ENCODE measurements at regions not wholly inside any gene's neighbourhood (a gene's known extent, or its start where the extent isn't known, plus 50 kb on each side); places are given as distances from the start of the nearest gene placed in this dataset.

GRCh38 chr2:3128786-3129185, 248.8 kb downstream of the EIPR1 start:
- H3K36me3 ChIP-seq (ENCODE audit: control insufficient read depth in 2 of 4, insufficient read depth in 4 of 4, low read length in 3 of 4), result no peaks in the 10 kb centered on the region
- no peak overlapping the region for H2AK5ac ChIP-seq (ENCODE audit: low read depth, low read length)
- no peak overlapping the region for H2AFZ ChIP-seq (ENCODE audit: low read length)
- no peak overlapping the region for H3K18ac ChIP-seq (ENCODE audit: extremely low read depth, low read length)
- H3K23me2 ChIP-seq (ENCODE audit: low read depth, low read length), result no peaks in the 10 kb centered on the region
- no peak overlapping the region for H3K23ac ChIP-seq (ENCODE audit: insufficient read length)
- no peak overlapping the region for H2BK12ac ChIP-seq (ENCODE audit: low read depth, low read length)
- CTCF ChIA-PET (ENCODE audit: partially characterized antibody), result interaction anchor here (1.8 kb wide), 1 partner anchor 294 kb away, joined by 7 read pairs; no protein-coding TSS in a partner anchor
- H4K91ac ChIP-seq (replicated peaks; ENCODE audit: insufficient read length, low read length), result no peak overlapping the region
- POLR2A ChIA-PET (ENCODE audit: partially characterized antibody), result no interaction called here
- H3K4me1 ChIP-seq (replicated peaks in 1 of 4; ENCODE audit: control insufficient read depth in 3 of 4, insufficient read depth in 4 of 4, low read length in 3 of 4), result no peaks in the 10 kb centered on the region; a peak in 1 of 7 replicates
- H3K4me2 ChIP-seq (ENCODE audit: insufficient read depth in 1 of 2, low read depth in 2 of 2, low read length in 2 of 2), result no peak overlapping the region
- no peaks in the 10 kb centered on the region for H4K20me1 ChIP-seq (replicated peaks in 1 of 2; ENCODE audit: control insufficient read depth in 1 of 2, insufficient read depth in 2 of 2, low read length in 2 of 2)
- H3K27ac ChIP-seq (ENCODE audit: low read depth, low read length), result no peak overlapping the region
- no peak overlapping the region for H3K4ac ChIP-seq (replicated peaks; ENCODE audit: insufficient read length, low read depth, low read length)
- no peak overlapping the region for H3K4me3 ChIP-seq (ENCODE audit: extremely low read depth in 1 of 4, insufficient read depth in 2 of 4, low read depth in 3 of 4, low read length in 4 of 4)
- no peaks in the 10 kb centered on the region for H3K79me2 ChIP-seq (ENCODE audit: control insufficient read depth in 1 of 2, insufficient read depth in 2 of 2, low read length in 2 of 2)
- H4K8ac ChIP-seq (ENCODE audit: extremely low read depth, insufficient read depth, low read length), result no peak overlapping the region
- no peak overlapping the region for H3K56ac ChIP-seq (replicated peaks; ENCODE audit: insufficient read length, low read depth, low read length)
- no peak overlapping the region for H3K9ac ChIP-seq (replicated peaks in 1 of 4; ENCODE audit: extremely low read depth in 1 of 4, low read depth in 3 of 4, low read length in 3 of 4)
- DNase-seq (ENCODE audit: low read depth in 1 of 2, low spot score in 2 of 2) (no peak), FAIRE-seq (no peak)
- H3K9me3 ChIP-seq (ENCODE audit: insufficient read depth in 2 of 2, low read depth in 1 of 2, low read length in 1 of 2), result peaks cover 0 to under 1% of the 10 kb centered on the region in 2 experiments; a peak in 1 of 4 replicates
- H3K14ac ChIP-seq (ENCODE audit: insufficient read length), result no peak overlapping the region
- TF ChIP-seq BACH1 (IDR thresholded peaks at IDR 0.05; ENCODE audit: low read length), result no peak
- H4K5ac ChIP-seq (ENCODE audit: insufficient read length, low read depth, low read length), result no peak overlapping the region
- no peaks in the 10 kb centered on the region; a peak in 1 of 7 replicates for H3K27me3 ChIP-seq (replicated peaks in 1 of 4; ENCODE audit: control insufficient read depth in 3 of 4, extremely low read depth in 1 of 4, insufficient read depth in 3 of 4, low read length in 3 of 4)
- WGBS, 2 experiments (ENCODE audit: extremely low coverage in 1 of 2, insufficient coverage in 1 of 2, insufficient read length in 1 of 2, insufficient replicate concordance in 2 of 2, low coverage in 1 of 2, low lambda C conversion rate in 2 of 2, missing lambda C conversion rate in 1 of 2), result 87% methylated on average over 7 of the region's 7 CpGs; no CpG with 5 or more reads in 1 of the 2 experiments
- no peak overlapping the region for H2BK120ac ChIP-seq (replicated peaks; ENCODE audit: low read depth, low read length)
- no peaks in the 10 kb centered on the region for H3K79me1 ChIP-seq (ENCODE audit: low read depth, low read length)
- no peak overlapping the region for H2BK20ac ChIP-seq (ENCODE audit: low read length)
- H2BK15ac ChIP-seq (ENCODE audit: low read length), result no peak overlapping the region
- H2BK5ac ChIP-seq (ENCODE audit: low read depth, low read length), result no peak overlapping the region

Data from H1 (cell line).